SK-N-SH (cell line): ENCODE measurements at regions not wholly inside any gene's neighbourhood (a gene's known extent, or its start where the extent isn't known, plus 50 kb on each side); places are given as distances from the start of the nearest gene placed in this dataset.

Source experiments
- CTCF ChIA-PET: fragments of 300-600, 350-600 bp; formaldehyde crosslinking; extraction: SDS; loops from one replicate; lab custom pipeline; 2021; lab: Yijun Ruan, JAX
- POLR2A ChIA-PET: fragments of 350-600 bp; sonication (Branson Sonifier 250); formaldehyde crosslinking; extraction: SDS; loops from one replicate; lab custom pipeline; 2020; ENCODE audit warnings: antibody characterized with exemption, inconsistent platforms; lab: Yijun Ruan, JAX
- DNase-seq: peaks from one replicate; pipeline ENCODE4 v3.0.0; 2012
- H2AFZ ChIP-seq: fragments of 200-600 bp; sonication (generic); 2 replicates; pipeline ENCODE4 v1.8.1; 2016; ENCODE audit warnings: antibody characterized with exemption, mild to moderate bottlenecking, low read depth
- H3F3A ChIP-seq: fragments of 200-600 bp; sonication (generic); replicated peaks from 2 replicates; pipeline ENCODE3; 2016; ENCODE audit warnings: antibody characterized with exemption, mild to moderate bottlenecking; ENCODE audit not compliant: insufficient read depth
- H3K27ac ChIP-seq, 2 experiments: fragments of 200-500 bp in 1 of 2; fragments of 200-600 bp in 1 of 2; sonication (Bioruptor generic) in 1 of 2; sonication (generic), shearing (Covaris generic) in 1 of 2; 2 replicates each; pipeline versions ENCODE4 v1.5.1 to v1.6.1; 2014 to 2016; ENCODE audit warnings: low read depth in 2 of 2, inconsistent platforms in 1 of 2, low read length in 1 of 2, mild to moderate bottlenecking in 1 of 2, mixed read lengths in 1 of 2
- H3K27me3 ChIP-seq: fragments of 200-600 bp; sonication (generic), shearing (Covaris generic); 2 replicates; pipeline ENCODE4 v1.6.1; 2016; ENCODE audit warnings: mixed run types; ENCODE audit not compliant: insufficient read depth
- H3K36me3 ChIP-seq, 2 experiments: fragments of 200-500 bp in 1 of 2; fragments of 200-600 bp in 1 of 2; sonication (Bioruptor generic) in 1 of 2; sonication (generic) in 1 of 2; replicated peaks in 1 of 2; 2 replicates each; pipeline versions ENCODE3 to v1.5.1; 2014 to 2016; ENCODE audit warnings: low read length in 1 of 2, mild to moderate bottlenecking in 1 of 2; ENCODE audit not compliant: insufficient read depth in 2 of 2, control insufficient read depth in 1 of 2
- H3K4me1 ChIP-seq, 2 experiments: fragments of 200-500 bp in 1 of 2; fragments of 200-600 bp in 1 of 2; sonication (Bioruptor generic) in 1 of 2; sonication (generic), shearing (Covaris generic) in 1 of 2; 2 replicates each; pipeline versions ENCODE4 v1.5.1 to v1.6.1; 2014 to 2016; ENCODE audit warnings: low read depth in 1 of 2, low read length in 1 of 2, mixed run types in 1 of 2; ENCODE audit not compliant: insufficient read depth in 2 of 2, control insufficient read depth in 1 of 2
- H3K4me2 ChIP-seq: fragments of 200-600 bp; sonication (generic), shearing (Covaris generic); 2 replicates; pipeline ENCODE4 v1.6.1; 2017; ENCODE audit warnings: mixed run types
- H3K4me3 ChIP-seq, 2 experiments: fragments of 200-500 bp in 1 of 2; fragments of 200-600 bp in 1 of 2; sonication (Bioruptor generic) in 1 of 2; sonication (generic), shearing (Covaris generic) in 1 of 2; 2 replicates each; pipeline versions ENCODE4 v1.5.1 to v1.8.1; 2014 to 2016; ENCODE audit warnings: low read depth in 2 of 2, inconsistent platforms in 1 of 2, low read length in 1 of 2, mild to moderate bottlenecking in 1 of 2, mixed read lengths in 1 of 2, moderate library complexity in 1 of 2
- H3K79me2 ChIP-seq: fragments of 200-600 bp; sonication (generic); 2 replicates; pipeline ENCODE4 v1.8.1; 2017; ENCODE audit warnings: mild to moderate bottlenecking; ENCODE audit not compliant: insufficient read depth
- H3K9ac ChIP-seq: fragments of 200-600 bp; sonication (generic); 2 replicates; pipeline ENCODE4 v1.6.1; 2017; ENCODE audit warnings: mixed run types
- H3K9me2 ChIP-seq: fragments of 200-600 bp; sonication (generic); 2 replicates; pipeline ENCODE4 v1.6.1; 2017; ENCODE audit warnings: mixed run types
- H3K9me3 ChIP-seq: fragments of 200-600 bp; sonication (generic); 2 replicates; pipeline ENCODE4 v1.6.1; 2017; ENCODE audit warnings: mixed run types, mild to moderate bottlenecking, moderate library complexity
- H4K20me1 ChIP-seq: fragments of 200-600 bp; sonication (generic); 2 replicates; pipeline ENCODE4 v1.6.1; 2017; ENCODE audit warnings: mild to moderate bottlenecking, mixed run types; ENCODE audit not compliant: insufficient read depth
- CHD2 ChIP-seq: fragments of 150-350 bp; IDR thresholded peaks from 2 replicates; pipeline ENCODE4 v1.6.1; 2018; ENCODE audit warnings: low read length; ENCODE audit not compliant: partially characterized antibody
- ELF1 ChIP-seq: IDR thresholded peaks from 2 replicates; pipeline ENCODE4 v1.4.0; 2012
- EP300 ChIP-seq, 2 experiments: IDR thresholded peaks; 2 replicates each; pipeline versions ENCODE4 v1.4.0 to v1.6.1; 2012; ENCODE audit warnings: borderline replicate concordance in 1 of 2, low read depth in 1 of 2, low read length in 1 of 2
- EZH2phosphoT487 ChIP-seq: fragments of 200-600 bp; sonication (generic); IDR thresholded peaks from 2 replicates; pipeline ENCODE4 v1.6.1; 2017; ENCODE audit warnings: low read depth, mixed run types, mild to moderate bottlenecking, antibody characterized with exemption, moderate library complexity, borderline replicate concordance
- FOSL2 ChIP-seq: IDR thresholded peaks from 2 replicates; pipeline ENCODE4 v1.4.0; 2012; ENCODE audit warnings: low read depth, mild to moderate bottlenecking, moderate library complexity, borderline replicate concordance
- FOXJ3 ChIP-seq: sonication (generic); formaldehyde crosslinking; IDR thresholded peaks from 2 replicates; pipeline ENCODE4 v1.5.1; 2020; ENCODE audit warnings: mild to moderate bottlenecking, missing genetic modification reagents
- GATA2 ChIP-seq: sonication (generic); formaldehyde crosslinking; IDR thresholded peaks from 2 replicates; pipeline ENCODE4 v1.5.0; 2020; ENCODE audit warnings: mild to moderate bottlenecking, missing genetic modification reagents
- MEF2A ChIP-seq: IDR thresholded peaks from 2 replicates; pipeline ENCODE4 v1.4.0; 2012; ENCODE audit warnings: low read depth, borderline replicate concordance
- MXI1 ChIP-seq: IDR thresholded peaks from 2 replicates; pipeline ENCODE4 v1.6.1; 2012; ENCODE audit warnings: mild to moderate bottlenecking, low read depth, low read length, improper control_type of control experiment
- RFX5 ChIP-seq: IDR thresholded peaks from 2 replicates; pipeline ENCODE4 v1.6.1; 2012; ENCODE audit warnings: mild to moderate bottlenecking, improper control_type of control experiment, low read length
- SMC3 ChIP-seq: IDR thresholded peaks from 2 replicates; pipeline ENCODE4 v1.6.1; 2012; ENCODE audit warnings: low read depth, low read length, improper control_type of control experiment
- TAF1 ChIP-seq: IDR thresholded peaks from 2 replicates; pipeline ENCODE4 v1.6.1; 2012; ENCODE audit warnings: low read depth, mild to moderate bottlenecking, low read length, moderate library complexity, borderline replicate concordance
- TCF12 ChIP-seq: IDR thresholded peaks from 2 replicates; pipeline ENCODE4 v1.4.0; 2012
- TEAD4 ChIP-seq: IDR thresholded peaks from 2 replicates; pipeline ENCODE4 v1.4.0; 2012; ENCODE audit warnings: mild to moderate bottlenecking, borderline replicate concordance; ENCODE audit not compliant: insufficient read depth
- YY1 ChIP-seq: IDR thresholded peaks from 2 replicates; pipeline ENCODE4 v1.4.0; 2012; ENCODE audit warnings: low read depth, mild to moderate bottlenecking
- WGBS: methylation state at CpG from one replicate; pipeline ENCODE4 v1.1.6; 2017; ENCODE audit warnings: low lambda C conversion rate; 5-methylcytosine and 5-hydroxymethylcytosine counted together
- TF ChIP-seq, protein P1 (sequence below): fragments of 150-350 bp; IDR thresholded peaks from 2 replicates; pipeline ENCODE4 v1.6.1; 2017; ENCODE audit warnings: antibody characterized with exemption, low read length, low read depth, borderline replicate concordance
- TF ChIP-seq, protein P2 (sequence below): fragments of 150-350 bp; IDR thresholded peaks from 2 replicates; pipeline ENCODE4 v1.6.1; 2016; ENCODE audit warnings: mild to moderate bottlenecking, low read depth, low read length
- TF ChIP-seq, protein P3 (sequence below): IDR thresholded peaks from 2 replicates; pipeline ENCODE4 v1.4.0; 2012; ENCODE audit warnings: low read depth, borderline replicate concordance

- no peak for TF ChIP-seq RFX5
- TF ChIP-seq TAF1 = no peak
- TF ChIP-seq MEF2A = no peak
Observed at GRCh38 chr5:147986134-147986757, 77.5 kb upstream of the SPINK5 start (continued).

DNA sequence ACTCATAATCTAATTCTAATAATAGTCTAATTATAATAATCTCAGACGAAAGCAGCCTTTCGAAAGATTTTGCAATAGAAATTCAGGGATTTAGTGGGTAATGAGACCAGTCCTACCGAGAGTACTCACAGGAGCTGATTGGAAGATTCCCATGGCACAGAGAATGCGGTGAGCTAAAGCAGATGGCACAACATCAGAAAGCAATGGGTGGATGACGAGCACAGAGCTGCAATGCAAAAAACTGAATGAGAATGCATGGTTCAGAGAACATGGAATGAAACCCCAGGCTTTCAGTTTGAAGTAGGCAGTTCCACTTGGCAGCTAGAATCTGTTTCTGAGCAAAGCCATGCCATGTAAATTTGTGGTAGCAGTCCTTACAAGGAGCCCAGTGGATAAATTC lies 78.2 kb upstream of the SPINK5 start:
- Histone ChIP-seq H3K4me1 (no peaks in the 10 kb centered on the region), H3K9ac (no peak overlapping the region), H3K4me3 (no peak overlapping the region), H4K20me1 (no peaks in the 10 kb centered on the region), H3K36me3 (no peaks in the 10 kb centered on the region), H2AFZ (no peak overlapping the region), H3F3A (no peaks in the 10 kb centered on the region), H3K79me2 (no peaks in the 10 kb centered on the region), H3K9me3 (no peaks in the 10 kb centered on the region), H3K27me3 (no peaks in the 10 kb centered on the region), H3K9me2 (0 out of 2 replicates have a peak, but pooled peaks cover 4% of the 10 kb centered on the region), H3K4me2 (no peak overlapping the region), H3K27ac (no peak overlapping the region)
- CTCF ChIA-PET = no interaction called here
- TF ChIP-seq, protein P1, sequence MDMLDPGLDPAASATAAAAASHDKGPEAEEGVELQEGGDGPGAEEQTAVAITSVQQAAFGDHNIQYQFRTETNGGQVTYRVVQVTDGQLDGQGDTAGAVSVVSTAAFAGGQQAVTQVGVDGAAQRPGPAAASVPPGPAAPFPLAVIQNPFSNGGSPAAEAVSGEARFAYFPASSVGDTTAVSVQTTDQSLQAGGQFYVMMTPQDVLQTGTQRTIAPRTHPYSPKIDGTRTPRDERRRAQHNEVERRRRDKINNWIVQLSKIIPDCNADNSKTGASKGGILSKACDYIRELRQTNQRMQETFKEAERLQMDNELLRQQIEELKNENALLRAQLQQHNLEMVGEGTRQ = no peak
- no peak for TF ChIP-seq YY1
- no peak for TF ChIP-seq MXI1
- no peak for TF ChIP-seq FOXJ3 (CRISPR knock-in tag)
- TF ChIP-seq TCF12 = no peak
- TF ChIP-seq FOSL2 = no peak
- TF ChIP-seq, protein P2, sequence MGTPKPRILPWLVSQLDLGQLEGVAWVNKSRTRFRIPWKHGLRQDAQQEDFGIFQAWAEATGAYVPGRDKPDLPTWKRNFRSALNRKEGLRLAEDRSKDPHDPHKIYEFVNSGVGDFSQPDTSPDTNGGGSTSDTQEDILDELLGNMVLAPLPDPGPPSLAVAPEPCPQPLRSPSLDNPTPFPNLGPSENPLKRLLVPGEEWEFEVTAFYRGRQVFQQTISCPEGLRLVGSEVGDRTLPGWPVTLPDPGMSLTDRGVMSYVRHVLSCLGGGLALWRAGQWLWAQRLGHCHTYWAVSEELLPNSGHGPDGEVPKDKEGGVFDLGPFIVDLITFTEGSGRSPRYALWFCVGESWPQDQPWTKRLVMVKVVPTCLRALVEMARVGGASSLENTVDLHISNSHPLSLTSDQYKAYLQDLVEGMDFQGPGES = no peak
- TF ChIP-seq GATA2 (CRISPR knock-in tag) = no peak
- no peak for TF ChIP-seq EP300 (IDR thresholded peaks at IDR 0.05; ENCODE audit: borderline replicate concordance in 1 of 2, low read depth in 1 of 2, low read length in 1 of 2)
- no peak for TF ChIP-seq TEAD4
- no peak for TF ChIP-seq SMC3
- TF ChIP-seq CHD2 = no peak
- no peak for TF ChIP-seq EZH2phosphoT487
- TF ChIP-seq, protein P3, sequence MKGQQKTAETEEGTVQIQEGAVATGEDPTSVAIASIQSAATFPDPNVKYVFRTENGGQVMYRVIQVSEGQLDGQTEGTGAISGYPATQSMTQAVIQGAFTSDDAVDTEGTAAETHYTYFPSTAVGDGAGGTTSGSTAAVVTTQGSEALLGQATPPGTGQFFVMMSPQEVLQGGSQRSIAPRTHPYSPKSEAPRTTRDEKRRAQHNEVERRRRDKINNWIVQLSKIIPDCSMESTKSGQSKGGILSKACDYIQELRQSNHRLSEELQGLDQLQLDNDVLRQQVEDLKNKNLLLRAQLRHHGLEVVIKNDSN = no peak
- no peak for TF ChIP-seq ELF1
- DNase-seq = no peak
- WGBS = 40% methylated on average over 5 of the region's 5 CpGs
- POLR2A ChIA-PET = no interaction called here
